ENCODE measurements at regions not wholly inside any gene's neighbourhood (a gene's known extent, or its start where the extent isn't known, plus 50 kb on each side); places are given as distances from the start of the nearest gene placed in this dataset.

DNA sequence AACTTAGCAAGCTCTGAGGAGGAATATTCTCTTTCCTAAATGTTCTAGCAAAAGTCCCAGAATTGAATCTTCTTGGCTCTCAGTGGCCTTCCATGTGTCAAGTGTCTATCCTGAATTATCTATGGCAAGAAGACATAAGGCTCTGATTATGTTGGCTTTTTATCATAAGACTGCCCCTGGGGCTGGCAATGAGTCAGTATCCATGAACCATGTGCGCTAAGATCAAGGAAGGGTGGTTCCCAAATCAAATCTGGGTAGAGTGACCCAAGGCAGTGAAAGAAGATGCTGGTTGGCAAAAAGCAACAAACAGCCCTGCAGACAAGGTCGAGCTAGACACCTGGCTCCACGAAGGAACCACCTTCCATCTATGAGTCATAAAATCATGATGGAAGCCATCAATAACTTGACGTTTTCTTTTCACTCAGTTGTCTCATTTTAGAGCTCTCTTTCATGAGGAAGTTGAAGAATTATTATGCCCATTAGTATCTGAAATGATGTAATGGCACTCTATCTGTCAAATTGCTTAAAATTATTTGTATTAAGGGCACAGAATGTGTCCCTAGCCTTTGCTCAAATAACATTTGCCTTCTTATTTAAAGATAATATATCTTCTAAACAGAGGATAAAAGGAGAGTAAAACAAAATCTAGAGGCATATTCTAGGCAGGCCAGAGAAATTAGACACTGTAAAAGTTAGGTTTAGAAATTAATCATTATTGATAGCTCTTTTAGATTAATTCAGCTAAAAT lies 657.7 kb upstream of the GOT2 start:
- ChIA-PET CTCF (no interaction called here), POLR2A (ENCODE audit: unreplicated experiment) (no interaction called here)
- Histone ChIP-seq H3K79me2 (ENCODE audit: low read length) (no peaks in the 10 kb centered on the region), H3K9me3 (ENCODE audit: low read length) (no peaks in the 10 kb centered on the region), H3F3A (ENCODE audit: low read length, unreplicated experiment) (no peaks in the 10 kb centered on the region), H2AFZ (ENCODE audit: low read length) (no peak overlapping the region), H3K4me1 (ENCODE audit: insufficient read depth, low read length) (no peaks in the 10 kb centered on the region), H4K20me1 (ENCODE audit: low read length) (no peaks in the 10 kb centered on the region), H3K9ac (ENCODE audit: low read length) (no peak overlapping the region), H3K4me2 (ENCODE audit: low read length) (no peak overlapping the region), H3K36me3 (ENCODE audit: low read depth, low read length) (no peaks in the 10 kb centered on the region), H3K27me3 (ENCODE audit: low read length) (no peaks in the 10 kb centered on the region), H3K4me3 (ENCODE audit: low read length) (no peak overlapping the region), H3K27ac (ENCODE audit: low read length) (no peak overlapping the region), H3K9me2 (replicated peaks; ENCODE audit: low read length) (no peaks in the 10 kb centered on the region)
- DNase-seq: no peak
- intact Hi-C loops (cut with micrococcal nuclease): no loop called here
- TF ChIP-seq, protein P1, sequence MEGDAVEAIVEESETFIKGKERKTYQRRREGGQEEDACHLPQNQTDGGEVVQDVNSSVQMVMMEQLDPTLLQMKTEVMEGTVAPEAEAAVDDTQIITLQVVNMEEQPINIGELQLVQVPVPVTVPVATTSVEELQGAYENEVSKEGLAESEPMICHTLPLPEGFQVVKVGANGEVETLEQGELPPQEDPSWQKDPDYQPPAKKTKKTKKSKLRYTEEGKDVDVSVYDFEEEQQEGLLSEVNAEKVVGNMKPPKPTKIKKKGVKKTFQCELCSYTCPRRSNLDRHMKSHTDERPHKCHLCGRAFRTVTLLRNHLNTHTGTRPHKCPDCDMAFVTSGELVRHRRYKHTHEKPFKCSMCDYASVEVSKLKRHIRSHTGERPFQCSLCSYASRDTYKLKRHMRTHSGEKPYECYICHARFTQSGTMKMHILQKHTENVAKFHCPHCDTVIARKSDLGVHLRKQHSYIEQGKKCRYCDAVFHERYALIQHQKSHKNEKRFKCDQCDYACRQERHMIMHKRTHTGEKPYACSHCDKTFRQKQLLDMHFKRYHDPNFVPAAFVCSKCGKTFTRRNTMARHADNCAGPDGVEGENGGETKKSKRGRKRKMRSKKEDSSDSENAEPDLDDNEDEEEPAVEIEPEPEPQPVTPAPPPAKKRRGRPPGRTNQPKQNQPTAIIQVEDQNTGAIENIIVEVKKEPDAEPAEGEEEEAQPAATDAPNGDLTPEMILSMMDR (conservative IDR thresholded peaks at IDR 0.05; ENCODE audit: low read depth, low read length): no peak
- TF ChIP-seq EZH2 (IDR thresholded peaks at IDR 0.05; ENCODE audit: low read length, unreplicated experiment) (no peak), EZH2phosphoT487 (IDR thresholded peaks at IDR 0.05; ENCODE audit: borderline replicate concordance, low read length) (no peak)
- no TSS peak for BruUV-seq (replicated peaks)
- no peak for ATAC-seq

DNA sequence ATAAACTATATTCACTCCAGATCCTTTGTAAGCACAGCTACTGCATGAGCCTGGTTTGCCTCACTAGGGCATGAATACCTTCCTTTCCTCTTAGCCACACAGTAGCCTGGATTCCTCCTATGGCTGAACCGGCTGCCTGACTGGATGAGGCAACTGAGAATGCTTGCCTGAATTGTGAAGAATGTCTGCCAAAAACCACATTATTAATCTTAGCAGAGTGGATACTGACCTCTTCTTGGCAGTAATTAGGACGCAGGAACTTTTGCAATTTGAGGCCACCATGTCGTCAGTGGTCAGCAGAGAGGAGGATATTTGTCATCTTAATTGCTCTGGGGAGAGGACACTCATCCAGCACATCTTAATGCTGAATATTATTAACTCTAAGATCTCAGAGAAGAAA lies 651.8 kb upstream of the GOT2 start:
- intact Hi-C loops (cut with micrococcal nuclease): no loop called here
- H3F3A ChIP-seq (ENCODE audit: low read length, unreplicated experiment): no peaks in the 10 kb centered on the region
- H4K20me1 ChIP-seq (ENCODE audit: low read length): no peaks in the 10 kb centered on the region
- no peak overlapping the region for H3K4me3 ChIP-seq (ENCODE audit: low read length)
- no peaks in the 10 kb centered on the region for H3K9me3 ChIP-seq (ENCODE audit: low read length)
- no peak overlapping the region for H3K27ac ChIP-seq (ENCODE audit: low read length)
- no peak for ATAC-seq
- POLR2A ChIA-PET (ENCODE audit: unreplicated experiment): no interaction called here
- no peaks in the 10 kb centered on the region for H3K9me2 ChIP-seq (replicated peaks; ENCODE audit: low read length)
- no peaks in the 10 kb centered on the region for H3K36me3 ChIP-seq (ENCODE audit: low read depth, low read length)
- no TSS peak for BruUV-seq (replicated peaks)
- no peaks in the 10 kb centered on the region for H3K79me2 ChIP-seq (ENCODE audit: low read length)
- CTCF ChIA-PET: no interaction called here
- TF ChIP-seq EZH2phosphoT487 (IDR thresholded peaks at IDR 0.05; ENCODE audit: borderline replicate concordance, low read length) (no peak), EZH2 (IDR thresholded peaks at IDR 0.05; ENCODE audit: low read length, unreplicated experiment) (no peak)
- TF ChIP-seq, protein P1 (conservative IDR thresholded peaks at IDR 0.05; ENCODE audit: low read depth, low read length): no peak
- H3K4me2 ChIP-seq (ENCODE audit: low read length): no peak overlapping the region
- H3K4me1 ChIP-seq (ENCODE audit: insufficient read depth, low read length): no peaks in the 10 kb centered on the region
- peak; percentile 2 for DNase-seq
- H3K9ac ChIP-seq (ENCODE audit: low read length): no peak overlapping the region
- H3K27me3 ChIP-seq (ENCODE audit: low read length): no peaks in the 10 kb centered on the region
- H2AFZ ChIP-seq (ENCODE audit: low read length): no peak overlapping the region

DNA sequence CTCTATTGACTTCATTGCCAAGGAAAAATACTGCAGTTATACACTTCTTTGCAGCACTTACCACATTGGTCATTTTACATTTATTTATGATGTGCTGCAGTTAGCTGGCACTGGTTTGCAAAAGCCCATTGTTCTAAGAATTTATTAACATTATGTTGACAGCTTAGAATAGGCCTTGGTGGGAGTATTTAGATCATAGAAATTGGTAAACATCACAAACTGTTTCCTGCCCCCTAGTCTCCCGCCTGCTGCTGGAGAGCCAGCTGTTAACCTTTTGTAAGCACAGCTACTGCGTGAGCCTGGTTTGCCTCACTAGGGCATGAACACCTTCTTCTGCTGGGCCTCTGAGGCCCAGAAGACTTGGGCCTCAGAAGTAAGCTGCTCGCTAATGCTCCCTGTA lies 651.4 kb upstream of the GOT2 start:
- Histone ChIP-seq H3K36me3 (ENCODE audit: low read depth, low read length) (no peaks in the 10 kb centered on the region), H3F3A (ENCODE audit: low read length, unreplicated experiment) (no peaks in the 10 kb centered on the region), H3K4me3 (ENCODE audit: low read length) (no peak overlapping the region), H3K27me3 (ENCODE audit: low read length) (no peaks in the 10 kb centered on the region), H3K9me3 (ENCODE audit: low read length) (no peaks in the 10 kb centered on the region), H3K79me2 (ENCODE audit: low read length) (no peaks in the 10 kb centered on the region), H3K27ac (ENCODE audit: low read length) (no peak overlapping the region), H2AFZ (ENCODE audit: low read length) (no peak overlapping the region), H3K4me2 (ENCODE audit: low read length) (no peak overlapping the region), H3K4me1 (ENCODE audit: insufficient read depth, low read length) (no peaks in the 10 kb centered on the region), H3K9me2 (replicated peaks; ENCODE audit: low read length) (no peaks in the 10 kb centered on the region), H4K20me1 (ENCODE audit: low read length) (no peaks in the 10 kb centered on the region), H3K9ac (ENCODE audit: low read length) (no peak overlapping the region)
- POLR2A ChIA-PET (ENCODE audit: unreplicated experiment): no interaction called here
- no TSS peak for BruUV-seq (replicated peaks)
- CTCF ChIA-PET: no interaction called here
- TF ChIP-seq, protein P1 (conservative IDR thresholded peaks at IDR 0.05; ENCODE audit: low read depth, low read length): no peak
- TF ChIP-seq EZH2 (IDR thresholded peaks at IDR 0.05; ENCODE audit: low read length, unreplicated experiment): no peak
- TF ChIP-seq EZH2phosphoT487 (IDR thresholded peaks at IDR 0.05; ENCODE audit: borderline replicate concordance, low read length): no peak
- ATAC-seq: no peak
- intact Hi-C loops (cut with micrococcal nuclease): no loop called here
- no peak for DNase-seq

Measured in PC-3 (cell line).